ENCODE measurements at regions not wholly inside any gene's neighbourhood (a gene's known extent, or its start where the extent isn't known, plus 50 kb on each side); places are given as distances from the start of the nearest gene placed in this dataset.
A peak's percentile ranks its signal among the peaks of the same experiment; 100 is the strongest.
"Not testable (repeated sequence)": the region's sequence is repeated elsewhere in the genome, so short reads cannot be mapped to it uniquely, and the experiment has no call there.

DNA sequence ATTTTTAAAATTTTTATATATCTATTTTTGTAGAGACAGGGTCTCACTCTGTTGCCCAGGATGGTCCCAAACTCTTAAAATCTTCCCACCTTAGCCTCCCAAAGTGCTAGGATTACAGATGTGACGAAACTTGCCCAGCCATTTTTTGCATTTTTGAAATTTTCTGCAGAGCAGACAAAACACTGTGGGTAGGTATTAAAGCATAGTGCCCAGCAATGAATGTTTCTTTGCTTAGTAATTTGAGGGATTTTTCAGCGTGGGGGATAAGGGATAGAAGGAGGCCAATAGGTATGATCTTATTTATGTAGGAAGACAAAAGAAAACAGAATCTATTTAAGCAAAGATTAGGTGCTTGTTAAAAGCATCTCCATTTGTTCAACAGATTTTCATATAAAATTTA lies 446.8 kb upstream of the DPH6 start:
- no peak for DNase-seq (ENCODE audit: low read depth in 2 of 2)

- DNase-seq (ENCODE audit: low read depth in 2 of 2): no peak
Measured at GRCh38 chr15:35993196-35993595, 447.2 kb upstream of the DPH6 start.

DNA sequence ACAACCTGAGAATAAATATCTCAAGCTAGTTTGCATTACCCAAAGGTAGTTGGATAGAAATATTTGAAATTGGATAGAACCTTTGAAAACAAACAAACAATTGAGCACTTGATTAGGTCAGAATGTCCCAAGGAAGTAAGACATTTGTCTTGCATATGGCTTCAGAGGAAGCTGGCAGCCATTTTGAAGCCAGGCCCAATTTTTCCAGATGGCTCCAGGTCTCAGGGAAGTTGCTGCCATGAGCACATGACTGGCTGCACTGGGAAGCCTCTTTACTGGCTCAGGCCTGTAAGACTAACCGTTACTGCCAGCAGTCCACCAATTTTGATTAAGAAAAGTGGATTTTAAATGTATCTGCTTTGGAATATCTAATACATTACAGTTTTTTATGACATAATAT lies 448.9 kb upstream of the DPH6 start:
- DNase-seq (ENCODE audit: low read depth in 2 of 2): no peak

DNA sequence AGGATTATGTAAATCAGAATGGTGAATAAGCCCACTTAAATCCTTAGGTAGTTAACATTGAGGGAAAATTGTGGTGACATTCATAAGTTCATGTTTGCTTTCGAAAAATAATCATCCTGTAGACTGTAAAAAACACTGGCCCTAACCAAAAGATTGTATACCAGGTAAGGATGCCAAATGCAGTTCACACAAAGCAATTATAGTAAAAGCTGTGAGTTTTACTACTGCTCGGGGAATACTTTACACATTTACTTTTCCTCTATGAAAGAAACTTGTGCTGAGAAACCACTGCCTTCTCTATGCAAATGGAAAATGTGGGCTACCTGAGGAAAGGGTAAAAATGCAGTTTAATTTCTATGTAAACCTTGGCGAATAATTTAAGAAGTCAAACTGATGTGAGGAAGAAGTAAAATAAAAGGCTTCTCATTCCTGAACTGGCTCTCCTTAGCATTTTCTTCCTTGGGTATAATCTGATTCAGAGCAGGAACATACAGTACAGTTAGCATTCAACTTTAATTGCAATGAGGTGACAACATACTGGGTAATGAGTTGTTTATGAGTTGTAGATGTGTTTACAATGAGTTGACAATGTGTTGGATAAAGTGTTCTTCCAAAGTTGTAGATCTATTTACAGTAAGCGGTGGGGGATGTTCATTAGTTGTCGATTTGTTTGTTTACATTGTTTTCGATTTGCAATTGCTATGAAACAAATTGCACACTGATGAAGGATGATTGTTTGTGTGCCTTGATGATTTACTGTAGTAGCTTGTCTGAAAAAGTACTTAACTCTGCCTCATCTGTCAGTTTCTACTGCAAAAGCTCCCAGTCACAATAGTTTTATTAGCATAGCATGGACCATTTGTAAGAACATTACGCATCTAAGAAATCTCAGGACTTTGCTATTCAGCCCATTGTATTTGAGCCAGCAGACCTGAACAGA lies 453.0 kb upstream of the DPH6 start:
- no peak for DNase-seq (ENCODE audit: low read depth in 2 of 2)

DNA sequence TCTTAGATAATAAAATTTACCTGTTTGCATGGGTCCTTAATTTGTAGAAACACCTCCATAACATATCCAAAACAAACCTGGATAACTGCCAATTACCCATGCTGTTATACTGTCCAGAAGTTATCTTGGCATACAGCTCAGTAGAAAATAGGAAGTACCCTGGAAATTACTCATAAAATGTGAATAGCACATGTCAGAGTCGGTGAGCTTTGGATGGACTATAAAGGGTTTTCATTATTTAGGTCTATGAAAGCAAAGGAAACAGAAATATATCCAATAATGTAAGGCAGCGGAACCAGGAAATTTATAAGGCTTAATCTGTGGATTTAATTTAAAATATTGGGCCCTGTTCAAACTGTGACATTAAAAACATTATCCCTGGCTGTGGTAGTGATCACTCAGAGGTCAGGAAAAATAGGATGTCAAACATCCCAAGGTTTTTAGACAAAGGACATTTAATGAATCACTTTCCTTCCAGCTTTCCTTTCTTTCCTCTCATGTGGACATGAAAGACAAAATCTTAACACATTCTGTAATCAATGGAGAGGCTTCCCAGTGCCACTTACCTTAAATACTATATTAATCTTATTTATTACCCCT lies 459.0 kb upstream of the DPH6 start:
- DNase-seq (ENCODE audit: low read depth in 2 of 2): no peak

GRCh38 chr15:36005542-36005941 lies 459.6 kb upstream of the DPH6 start:
- no peak for DNase-seq (ENCODE audit: low read depth in 2 of 2)

- DNase-seq (ENCODE audit: low read depth in 2 of 2): no peak
Measured at GRCh38 chr15:36007699-36008098, 461.7 kb upstream of the DPH6 start.

- DNase-seq (ENCODE audit: low read depth in 2 of 2): no peak
Measured at GRCh38 chr15:36008719-36009118, 462.8 kb upstream of the DPH6 start.

- DNase-seq (ENCODE audit: low read depth in 2 of 2): no peak
Measured at GRCh38 chr15:36024031-36024688, 478.2 kb upstream of the DPH6 start.

- no peak for DNase-seq (ENCODE audit: low read depth in 2 of 2)
Measured at GRCh38 chr15:36026627-36027283, 480.8 kb upstream of the DPH6 start.

DNA sequence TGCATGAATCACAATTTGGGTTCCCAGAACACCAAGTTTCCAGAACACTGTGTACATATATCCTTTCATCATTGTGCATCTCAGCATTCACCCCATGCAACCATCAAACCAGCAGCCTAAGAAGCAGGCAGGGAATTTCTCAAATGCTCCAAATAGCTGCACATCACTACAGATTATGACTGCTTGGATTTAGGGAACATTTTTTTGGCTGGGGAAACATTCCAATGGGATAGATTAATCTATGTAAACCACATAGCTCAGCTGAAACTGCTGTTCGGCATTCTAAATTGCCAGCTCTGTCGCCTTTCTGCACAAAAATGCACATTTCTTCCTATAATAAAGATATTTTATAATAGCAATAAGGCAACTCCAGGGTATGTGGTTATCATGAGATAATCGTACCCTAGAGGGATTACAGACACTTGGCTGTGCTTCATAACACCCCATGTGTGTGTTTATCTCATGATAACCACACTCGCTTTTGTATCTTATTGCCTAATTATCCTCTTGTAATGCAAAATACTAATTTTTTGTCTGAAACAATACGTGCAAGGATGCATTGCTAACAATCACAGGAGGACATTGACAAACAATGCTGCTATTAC lies 483.7 kb upstream of the DPH6 start:
- peak; percentile 97 to 98 for DNase-seq (ENCODE audit: low read depth in 2 of 2)

GRCh38 chr15:36039996-36040572 lies 494.1 kb upstream of the DPH6 start:
- no peak for DNase-seq (ENCODE audit: low read depth in 2 of 2)

- DNase-seq (ENCODE audit: low read depth in 2 of 2): not testable (repeated sequence)
Measured at GRCh38 chr15:36047018-36047716, 501.2 kb upstream of the DPH6 start.

DNA sequence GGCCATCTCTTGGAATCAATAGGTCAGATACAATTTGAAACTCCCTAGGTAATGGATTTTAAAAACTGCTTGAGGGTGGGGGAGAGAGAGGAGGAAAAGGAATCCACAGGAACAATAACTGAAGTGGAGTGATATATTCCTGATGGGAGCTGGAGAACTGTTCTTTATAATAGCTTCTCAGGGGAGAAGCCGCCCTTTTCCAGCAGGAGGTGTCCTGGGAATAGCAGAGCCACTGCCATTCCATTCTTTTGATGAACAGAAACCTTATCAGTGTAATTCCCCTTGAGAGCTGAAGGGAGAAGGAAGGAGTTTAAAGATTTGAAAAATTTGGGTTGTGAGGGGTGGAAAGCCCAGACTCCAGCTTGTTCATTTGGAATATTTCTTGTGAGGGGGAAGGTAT lies 504.9 kb upstream of the DPH6 start:
- DNase-seq (ENCODE audit: low read depth in 2 of 2): no peak

- DNase-seq (ENCODE audit: low read depth in 2 of 2): not testable (repeated sequence)
Measured at GRCh38 chr15:36052641-36053040, 506.7 kb upstream of the DPH6 start.

GRCh38 chr15:36053746-36054145 lies 507.8 kb upstream of the DPH6 start:
- no peak for DNase-seq (ENCODE audit: low read depth in 2 of 2)

DNA sequence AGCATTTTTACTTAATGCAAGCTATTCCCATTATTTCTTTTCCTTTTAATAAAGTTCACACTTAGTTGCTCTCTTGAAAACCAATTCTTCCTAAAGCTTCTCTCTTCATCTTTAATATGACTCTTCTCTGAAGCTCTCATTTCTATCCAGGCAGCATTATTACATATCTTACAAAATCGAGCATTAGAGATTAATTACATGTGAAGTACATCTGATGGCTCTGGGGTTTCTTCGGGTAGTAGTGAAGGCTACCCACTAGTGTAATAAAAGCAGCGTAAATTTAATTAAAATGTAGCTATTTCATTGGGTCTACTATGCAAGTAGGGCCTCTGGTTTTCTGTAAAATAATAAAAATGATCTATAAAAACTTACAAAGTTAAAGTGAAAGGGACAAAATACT lies 513.6 kb upstream of the DPH6 start:
- DNase-seq (ENCODE audit: low read depth in 2 of 2): no peak

DNA sequence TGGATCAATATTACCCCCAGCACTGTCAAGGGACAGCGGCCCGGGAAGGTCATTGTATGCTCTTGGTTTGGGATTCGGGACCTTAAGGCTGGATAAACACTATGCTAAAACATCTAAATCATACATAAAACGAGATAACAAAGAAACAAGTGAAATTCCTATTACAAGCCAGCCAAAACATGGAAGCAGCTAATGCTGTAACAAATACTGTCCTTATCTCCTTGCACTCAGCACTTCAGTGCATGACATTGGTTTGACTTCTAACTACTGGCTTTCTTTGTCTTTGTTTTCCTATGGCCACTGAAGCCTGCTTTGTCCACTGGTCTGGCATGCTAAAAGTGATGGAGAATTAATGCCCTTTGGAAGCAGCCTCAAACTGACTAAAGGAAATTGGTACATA lies 516.4 kb upstream of the DPH6 start:
- no peak for DNase-seq (ENCODE audit: low read depth in 2 of 2)

- no peak for DNase-seq (ENCODE audit: low read depth in 2 of 2)
Measured at GRCh38 chr15:36066757-36067156, 512.7 kb upstream of the CDIN1 start.

- DNase-seq (ENCODE audit: low read depth in 2 of 2): no peak
Measured at GRCh38 chr15:36067483-36068274, 511.7 kb upstream of the CDIN1 start.

Data from fibroblast of skin of left quadriceps (primary cell).